Cardiac muscle cell (in vitro differentiated cells and primary cell): ENCODE measurements at regions not wholly inside any gene's neighbourhood (a gene's known extent, or its start where the extent isn't known, plus 50 kb on each side); places are given as distances from the start of the nearest gene placed in this dataset.
A peak's percentile ranks its signal among the peaks of the same experiment; 100 is the strongest.

ENCODE experiments used
- DNase-seq, 2 donors: peaks; one replicate each; pipeline versions ENCODE4 v3.0.0 to v3.0.0-alpha.2; 2010 to 2017; ENCODE audit warnings: low read depth in 1 of 2, low spot score in 1 of 2
- H3K27ac ChIP-seq: fragments of 200-600 bp; sonication (generic); 2 replicates; pipeline ENCODE4 v1.5.1; 2016
- H3K27me3 ChIP-seq: fragments of 200-600 bp; sonication (generic); 2 replicates; pipeline ENCODE4 v1.6.0; 2016; ENCODE audit warnings: control low read depth
- H3K36me3 ChIP-seq: fragments of 200-600 bp; sonication (generic); 2 replicates; pipeline ENCODE4 v1.5.1; 2016; ENCODE audit warnings: control low read depth
- H3K4me1 ChIP-seq: fragments of 200-600 bp; sonication (generic); 2 replicates; pipeline ENCODE4 v1.8.1; 2017; ENCODE audit warnings: low read depth, mild to moderate bottlenecking, mixed run types
- H3K4me3 ChIP-seq: fragments of 200-600 bp; sonication (generic); 2 replicates; pipeline ENCODE4 v1.5.1; 2016; ENCODE audit warnings: mild to moderate bottlenecking
- H3K9me3 ChIP-seq: fragments of 200-600 bp; sonication (generic); 2 replicates; pipeline ENCODE4 v1.5.1; 2017; ENCODE audit warnings: low read depth, mild to moderate bottlenecking, control low read depth
- TF ChIP-seq, protein P1 (sequence below): IDR thresholded peaks from 2 replicates; pipeline ENCODE4 v1.5.1; 2012; ENCODE audit warnings: low read depth, mild to moderate bottlenecking, low read length

DNA sequence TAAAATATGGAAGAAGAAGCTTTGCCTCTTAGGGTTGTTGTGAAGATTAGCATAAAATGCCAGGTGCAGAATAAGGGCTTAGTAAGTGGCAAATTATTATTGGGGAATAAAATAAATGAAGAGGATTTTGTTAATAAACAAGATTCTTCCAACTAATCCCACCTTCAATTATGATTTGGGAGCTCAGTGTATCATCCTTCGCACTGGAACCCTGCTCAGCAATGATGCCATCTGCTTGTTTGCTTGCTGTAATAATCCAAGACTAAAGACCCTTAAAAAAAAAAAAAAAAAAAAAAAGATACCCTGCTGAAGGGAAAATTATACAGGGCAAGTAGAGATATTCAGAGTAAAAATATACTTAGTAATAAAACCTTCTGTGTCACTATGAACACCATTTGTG, 62.0 kb upstream of the RREB1 start:
- Histone ChIP-seq H3K36me3 (no peaks in the 10 kb centered on the region), H3K4me3 (no peak overlapping the region), H3K27me3 (no peaks in the 10 kb centered on the region), H3K4me1 (peaks cover 45% of the 10 kb centered on the region), H3K9me3 (no peaks in the 10 kb centered on the region), H3K27ac (no peak overlapping the region)
- TF ChIP-seq, protein P1, sequence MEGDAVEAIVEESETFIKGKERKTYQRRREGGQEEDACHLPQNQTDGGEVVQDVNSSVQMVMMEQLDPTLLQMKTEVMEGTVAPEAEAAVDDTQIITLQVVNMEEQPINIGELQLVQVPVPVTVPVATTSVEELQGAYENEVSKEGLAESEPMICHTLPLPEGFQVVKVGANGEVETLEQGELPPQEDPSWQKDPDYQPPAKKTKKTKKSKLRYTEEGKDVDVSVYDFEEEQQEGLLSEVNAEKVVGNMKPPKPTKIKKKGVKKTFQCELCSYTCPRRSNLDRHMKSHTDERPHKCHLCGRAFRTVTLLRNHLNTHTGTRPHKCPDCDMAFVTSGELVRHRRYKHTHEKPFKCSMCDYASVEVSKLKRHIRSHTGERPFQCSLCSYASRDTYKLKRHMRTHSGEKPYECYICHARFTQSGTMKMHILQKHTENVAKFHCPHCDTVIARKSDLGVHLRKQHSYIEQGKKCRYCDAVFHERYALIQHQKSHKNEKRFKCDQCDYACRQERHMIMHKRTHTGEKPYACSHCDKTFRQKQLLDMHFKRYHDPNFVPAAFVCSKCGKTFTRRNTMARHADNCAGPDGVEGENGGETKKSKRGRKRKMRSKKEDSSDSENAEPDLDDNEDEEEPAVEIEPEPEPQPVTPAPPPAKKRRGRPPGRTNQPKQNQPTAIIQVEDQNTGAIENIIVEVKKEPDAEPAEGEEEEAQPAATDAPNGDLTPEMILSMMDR, result no peak
- no peak for DNase-seq

DNA sequence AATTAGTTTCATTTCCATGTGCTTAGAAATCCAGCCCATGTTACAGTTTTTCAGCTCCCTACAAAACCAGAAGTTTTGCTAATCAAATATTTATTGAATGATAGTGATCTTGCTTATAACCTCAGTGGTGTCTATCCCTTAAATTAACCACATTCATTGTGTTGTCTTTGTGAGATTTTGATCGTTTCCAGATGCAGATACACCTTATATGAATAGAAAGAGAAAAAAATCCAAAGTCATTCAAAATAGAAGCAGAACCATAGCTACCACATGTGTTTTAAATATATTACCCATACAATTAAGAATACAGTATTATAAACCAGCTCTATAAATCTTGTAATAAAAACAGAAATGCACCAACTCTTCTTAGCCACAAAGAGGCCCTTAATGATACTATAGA, 60.6 kb upstream of the RREB1 start:
- DNase-seq, result no peak
- TF ChIP-seq, protein P1, result no peak
- Histone ChIP-seq H3K9me3 (no peaks in the 10 kb centered on the region), H3K4me3 (no peak overlapping the region), H3K27ac (no peak overlapping the region), H3K4me1 (peaks cover 39% of the 10 kb centered on the region), H3K36me3 (no peaks in the 10 kb centered on the region), H3K27me3 (no peaks in the 10 kb centered on the region)

DNA sequence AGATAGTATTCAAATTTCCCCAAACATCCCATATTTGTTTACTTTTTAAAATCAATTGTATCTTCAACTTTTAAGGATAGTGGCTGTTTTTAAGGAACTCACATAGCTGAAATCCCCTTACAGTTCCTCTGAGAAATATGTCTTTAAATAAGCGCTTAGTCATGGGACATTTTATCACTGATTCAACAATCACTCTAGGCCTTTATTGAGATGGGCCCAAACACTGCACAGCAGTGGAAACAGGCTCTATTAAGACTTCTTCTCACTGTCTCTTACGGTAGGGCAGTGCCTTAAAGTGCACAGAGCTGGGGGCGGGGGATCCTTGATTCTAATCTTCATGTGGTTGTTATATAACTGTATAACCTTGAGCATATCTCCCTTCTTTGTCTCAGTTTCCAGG, 59.8 kb upstream of the RREB1 start:
- Histone ChIP-seq H3K36me3 (no peaks in the 10 kb centered on the region), H3K4me3 (no peak overlapping the region), H3K9me3 (no peaks in the 10 kb centered on the region), H3K27me3 (no peaks in the 10 kb centered on the region), H3K4me1 (peaks cover 35% of the 10 kb centered on the region), H3K27ac (no peak overlapping the region)
- TF ChIP-seq, protein P1, result no peak
- peak in 1 of 2 donors; percentile 26 for DNase-seq

DNA sequence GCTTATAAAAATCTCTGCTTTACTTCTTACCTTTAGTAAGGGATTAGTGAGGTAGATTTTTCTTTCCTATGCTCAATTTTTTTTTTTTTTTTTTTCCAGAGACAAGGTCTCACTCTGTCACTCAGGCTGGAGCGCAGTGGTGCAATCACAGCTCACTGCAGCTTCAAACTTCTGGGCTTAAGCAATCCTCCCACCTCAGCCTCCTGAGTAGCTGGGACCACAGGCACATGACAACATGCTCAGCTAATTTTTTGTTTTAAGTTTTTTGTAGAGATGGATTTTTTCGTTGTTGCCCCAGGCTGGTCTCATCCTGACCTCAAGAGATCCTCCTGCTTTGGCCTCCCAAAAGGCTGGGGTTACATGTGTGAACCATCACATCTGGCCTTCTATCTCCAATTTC, 58.9 kb upstream of the RREB1 start:
- DNase-seq, result no peak
- Histone ChIP-seq H3K4me3 (no peak overlapping the region), H3K9me3 (no peaks in the 10 kb centered on the region), H3K27me3 (no peaks in the 10 kb centered on the region), H3K4me1 (peaks cover 30% of the 10 kb centered on the region), H3K27ac (no peak overlapping the region), H3K36me3 (no peaks in the 10 kb centered on the region)
- TF ChIP-seq, protein P1, result no peak

DNA sequence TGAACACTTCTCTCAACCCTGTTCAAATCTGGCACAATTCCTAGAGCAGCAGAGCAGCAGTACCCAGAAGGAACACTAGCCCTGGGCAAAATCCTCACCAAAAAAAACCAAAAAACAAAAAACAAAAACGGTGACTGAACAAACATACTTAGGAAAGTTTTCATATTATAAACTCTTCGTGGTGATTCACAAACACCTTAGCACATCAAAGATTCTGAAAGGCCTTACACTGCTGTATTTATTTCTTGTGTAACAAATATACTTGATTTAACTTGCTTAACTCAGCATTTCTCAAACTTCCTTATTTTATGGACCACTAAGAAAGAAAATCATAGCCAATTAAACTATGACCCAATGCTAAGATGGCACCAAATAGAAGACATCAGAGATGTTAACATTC, 57.8 kb upstream of the RREB1 start:
- Histone ChIP-seq H3K4me1 (peaks cover 23% of the 10 kb centered on the region), H3K27ac (no peak overlapping the region), H3K27me3 (no peaks in the 10 kb centered on the region), H3K9me3 (no peaks in the 10 kb centered on the region), H3K36me3 (no peaks in the 10 kb centered on the region), H3K4me3 (no peak overlapping the region)
- TF ChIP-seq, protein P1, result no peak
- no peak for DNase-seq
